ENCODE measurements at regions not wholly inside any gene's neighbourhood (a gene's known extent, or its start where the extent isn't known, plus 50 kb on each side); places are given as distances from the start of the nearest gene placed in this dataset.

GRCh38 chr5:35304291-35304690 lies 74.0 kb upstream of the PRLR start:
- H3K36me3 ChIP-seq (ENCODE audit: control insufficient read depth in 1 of 2, insufficient read depth in 2 of 2, low read length in 1 of 2), result no peaks in the 10 kb centered on the region
- H3K4me3 ChIP-seq (ENCODE audit: low read length in 2 of 2), result no peak overlapping the region
- DNase-seq (no peak), ATAC-seq (ENCODE audit: low FRiP score) (no peak)
- intact Hi-C loops (cut with DNase I), result loop anchor here in 1 of 2 donors (5.0 kb wide), 1 partner anchor 137 kb away; no protein-coding TSS in a partner anchor
- H3K27ac ChIP-seq (ENCODE audit: low read depth in 1 of 2, low read length in 2 of 2), result no peak overlapping the region
- no peaks in the 10 kb centered on the region for H3K9me3 ChIP-seq (ENCODE audit: control insufficient read depth, low read length)
- 33 to 52% methylated on average over 1 of the region's 1 CpG for WGBS, 2 donors
- H3K27me3 ChIP-seq (ENCODE audit: control insufficient read depth in 1 of 2, insufficient read depth in 2 of 2, low read length in 1 of 2), result no peaks in the 10 kb centered on the region
- H3K4me1 ChIP-seq (ENCODE audit: control insufficient read depth in 1 of 2, insufficient read depth in 2 of 2, low read length in 2 of 2), result no peaks in the 10 kb centered on the region

GRCh38 chr5:35303152-35303551 lies 72.9 kb upstream of the PRLR start:
- H3K27me3 ChIP-seq (ENCODE audit: control insufficient read depth in 1 of 2, insufficient read depth in 2 of 2, low read length in 1 of 2), result no peaks in the 10 kb centered on the region
- no peaks in the 10 kb centered on the region for H3K36me3 ChIP-seq (ENCODE audit: control insufficient read depth in 1 of 2, insufficient read depth in 2 of 2, low read length in 1 of 2)
- no peak overlapping the region for H3K4me3 ChIP-seq (ENCODE audit: low read length in 2 of 2)
- H3K9me3 ChIP-seq (ENCODE audit: control insufficient read depth, low read length), result no peaks in the 10 kb centered on the region
- DNase-seq (no peak), ATAC-seq (ENCODE audit: low FRiP score) (no peak)
- intact Hi-C loops (cut with DNase I), result loop anchor here in 1 of 2 donors (5.0 kb wide), 1 partner anchor 136 kb away; no protein-coding TSS in a partner anchor
- no peaks in the 10 kb centered on the region for H3K4me1 ChIP-seq (ENCODE audit: control insufficient read depth in 1 of 2, insufficient read depth in 2 of 2, low read length in 2 of 2)
- no peak overlapping the region for H3K27ac ChIP-seq (ENCODE audit: low read depth in 1 of 2, low read length in 2 of 2)
- WGBS, 2 donors, result 90 to 95% methylated on average over 2 of the region's 2 CpGs

- H3K4me3 ChIP-seq (ENCODE audit: low read length in 2 of 2), result no peak overlapping the region
- intact Hi-C loops (cut with DNase I), result loop anchor here in 1 of 2 donors (5.0 kb wide), 1 partner anchor 135 kb away; no protein-coding TSS in a partner anchor
- H3K27ac ChIP-seq (ENCODE audit: low read depth in 1 of 2, low read length in 2 of 2), result no peak overlapping the region
- H3K4me1 ChIP-seq (ENCODE audit: control insufficient read depth in 1 of 2, insufficient read depth in 2 of 2, low read length in 2 of 2), result no peaks in the 10 kb centered on the region
- DNase-seq, result no peak
- no peaks in the 10 kb centered on the region for H3K36me3 ChIP-seq (ENCODE audit: control insufficient read depth in 1 of 2, insufficient read depth in 2 of 2, low read length in 1 of 2)
- H3K27me3 ChIP-seq (ENCODE audit: control insufficient read depth in 1 of 2, insufficient read depth in 2 of 2, low read length in 1 of 2), result no peaks in the 10 kb centered on the region
- no peaks in the 10 kb centered on the region for H3K9me3 ChIP-seq (ENCODE audit: control insufficient read depth, low read length)
- no peak for ATAC-seq (ENCODE audit: low FRiP score)
Observed at GRCh38 chr5:35302544-35302943, 72.3 kb upstream of the PRLR start.

GRCh38 chr5:35297755-35298154 lies 67.5 kb upstream of the PRLR start:
- no peaks in the 10 kb centered on the region for H3K27me3 ChIP-seq (ENCODE audit: control insufficient read depth in 1 of 2, insufficient read depth in 2 of 2, low read length in 1 of 2)

GRCh38 chr5:35294976-35295375 lies 64.7 kb upstream of the PRLR start:
- Histone ChIP-seq H3K9me3 (ENCODE audit: control insufficient read depth, low read length) (no peaks in the 10 kb centered on the region), H3K4me1 (ENCODE audit: control insufficient read depth in 1 of 2, insufficient read depth in 2 of 2, low read length in 2 of 2) (no peaks in the 10 kb centered on the region), H3K27ac (ENCODE audit: low read depth in 1 of 2, low read length in 2 of 2) (no peak overlapping the region), H3K4me3 (ENCODE audit: low read length in 2 of 2) (no peak overlapping the region), H3K27me3 (ENCODE audit: control insufficient read depth in 1 of 2, insufficient read depth in 2 of 2, low read length in 1 of 2) (no peaks in the 10 kb centered on the region), H3K36me3 (ENCODE audit: control insufficient read depth in 1 of 2, insufficient read depth in 2 of 2, low read length in 1 of 2) (no peaks in the 10 kb centered on the region)
- ATAC-seq (ENCODE audit: low FRiP score) (no peak), DNase-seq (no peak)
- intact Hi-C loops (cut with DNase I), result no loop called here
- WGBS, 2 donors, result 81 to 83% methylated on average over 2 of the region's 2 CpGs

More at GRCh38 chr5:35297755-35298154, 67.5 kb upstream of the PRLR start:
- Histone ChIP-seq H3K36me3 (ENCODE audit: control insufficient read depth in 1 of 2, insufficient read depth in 2 of 2, low read length in 1 of 2) (no peaks in the 10 kb centered on the region), H3K27ac (ENCODE audit: low read depth in 1 of 2, low read length in 2 of 2) (no peak overlapping the region), H3K9me3 (ENCODE audit: control insufficient read depth, low read length) (no peaks in the 10 kb centered on the region), H3K4me1 (ENCODE audit: control insufficient read depth in 1 of 2, insufficient read depth in 2 of 2, low read length in 2 of 2) (no peaks in the 10 kb centered on the region), H3K4me3 (ENCODE audit: low read length in 2 of 2) (no peak overlapping the region)
- no peak for ATAC-seq (ENCODE audit: low FRiP score)
- DNase-seq, result no peak
- intact Hi-C loops (cut with DNase I), result no loop called here
- 68 to 69% methylated on average over 3 of the region's 3 CpGs for WGBS, 2 donors

- Histone ChIP-seq H3K27ac (ENCODE audit: low read depth in 1 of 2, low read length in 2 of 2) (no peak overlapping the region), H3K4me1 (ENCODE audit: control insufficient read depth in 1 of 2, insufficient read depth in 2 of 2, low read length in 2 of 2) (no peaks in the 10 kb centered on the region), H3K4me3 (ENCODE audit: low read length in 2 of 2) (no peak overlapping the region), H3K9me3 (ENCODE audit: control insufficient read depth, low read length) (no peaks in the 10 kb centered on the region), H3K36me3 (ENCODE audit: control insufficient read depth in 1 of 2, insufficient read depth in 2 of 2, low read length in 1 of 2) (no peaks in the 10 kb centered on the region), H3K27me3 (ENCODE audit: control insufficient read depth in 1 of 2, insufficient read depth in 2 of 2, low read length in 1 of 2) (no peaks in the 10 kb centered on the region)
- WGBS, 2 donors, result 71 to 75% methylated on average over 6 of the region's 6 CpGs
- ATAC-seq (ENCODE audit: low FRiP score) (no peak), DNase-seq (no peak)
- intact Hi-C loops (cut with DNase I), result no loop called here
Observed at GRCh38 chr5:35294017-35294416, 63.7 kb upstream of the PRLR start.

GRCh38 chr5:35285435-35285834 lies 55.1 kb upstream of the PRLR start:
- Histone ChIP-seq H3K4me3 (ENCODE audit: low read length in 2 of 2) (no peak overlapping the region), H3K36me3 (ENCODE audit: control insufficient read depth in 1 of 2, insufficient read depth in 2 of 2, low read length in 1 of 2) (no peaks in the 10 kb centered on the region), H3K27me3 (ENCODE audit: control insufficient read depth in 1 of 2, insufficient read depth in 2 of 2, low read length in 1 of 2) (no peaks in the 10 kb centered on the region), H3K4me1 (ENCODE audit: control insufficient read depth in 1 of 2, insufficient read depth in 2 of 2, low read length in 2 of 2) (no peaks in the 10 kb centered on the region), H3K9me3 (ENCODE audit: control insufficient read depth, low read length) (no peaks in the 10 kb centered on the region), H3K27ac (ENCODE audit: low read depth in 1 of 2, low read length in 2 of 2) (no peak overlapping the region)
- intact Hi-C loops (cut with DNase I), result no loop called here
- WGBS, 2 donors, result 60 to 64% methylated on average over 3 of the region's 3 CpGs
- ATAC-seq (ENCODE audit: low FRiP score) (no peak), DNase-seq (no peak)

GRCh38 chr5:35285011-35285410 lies 54.7 kb upstream of the PRLR start:
- no peak for DNase-seq
- H3K4me1 ChIP-seq (ENCODE audit: control insufficient read depth in 1 of 2, insufficient read depth in 2 of 2, low read length in 2 of 2), result no peaks in the 10 kb centered on the region
- 72 to 79% methylated on average over 1 of the region's 1 CpG for WGBS, 2 donors

GRCh38 chr5:35284364-35284763 lies 54.1 kb upstream of the PRLR start:
- DNase-seq (no peak), ATAC-seq (ENCODE audit: low FRiP score) (no peak)
- Histone ChIP-seq H3K4me1 (ENCODE audit: control insufficient read depth in 1 of 2, insufficient read depth in 2 of 2, low read length in 2 of 2) (no peaks in the 10 kb centered on the region), H3K9me3 (ENCODE audit: control insufficient read depth, low read length) (no peaks in the 10 kb centered on the region), H3K4me3 (ENCODE audit: low read length in 2 of 2) (no peak overlapping the region), H3K27me3 (ENCODE audit: control insufficient read depth in 1 of 2, insufficient read depth in 2 of 2, low read length in 1 of 2) (no peaks in the 10 kb centered on the region), H3K36me3 (ENCODE audit: control insufficient read depth in 1 of 2, insufficient read depth in 2 of 2, low read length in 1 of 2) (no peaks in the 10 kb centered on the region), H3K27ac (ENCODE audit: low read depth in 1 of 2, low read length in 2 of 2) (no peak overlapping the region)
- intact Hi-C loops (cut with DNase I), result no loop called here

More at GRCh38 chr5:35285011-35285410, 54.7 kb upstream of the PRLR start:
- ATAC-seq (ENCODE audit: low FRiP score), result no peak
- H3K4me3 ChIP-seq (ENCODE audit: low read length in 2 of 2), result no peak overlapping the region
- no peaks in the 10 kb centered on the region for H3K27me3 ChIP-seq (ENCODE audit: control insufficient read depth in 1 of 2, insufficient read depth in 2 of 2, low read length in 1 of 2)
- no peaks in the 10 kb centered on the region for H3K9me3 ChIP-seq (ENCODE audit: control insufficient read depth, low read length)
- intact Hi-C loops (cut with DNase I), result no loop called here
- H3K27ac ChIP-seq (ENCODE audit: low read depth in 1 of 2, low read length in 2 of 2), result no peak overlapping the region
- no peaks in the 10 kb centered on the region for H3K36me3 ChIP-seq (ENCODE audit: control insufficient read depth in 1 of 2, insufficient read depth in 2 of 2, low read length in 1 of 2)
